Chondrocyte (in vitro differentiated cells): ENCODE measurements at regions not wholly inside any gene's neighbourhood (a gene's known extent, or its start where the extent isn't known, plus 50 kb on each side); places are given as distances from the start of the nearest gene placed in this dataset.

ENCODE experiments used
- DNase-seq: peaks from one replicate; pipeline ENCODE4 v3.0.0; 2021; ENCODE audit warnings: mixed read lengths, low spot score
- H3K27ac Mint-ChIP-seq: one replicate; pipeline ENCODE4 v1.8.0; 2021; ENCODE audit warnings: mild to moderate bottlenecking, moderate library complexity, mixed read lengths; ENCODE audit not compliant: unreplicated experiment
- H3K27me3 Mint-ChIP-seq: 2 replicates; pipeline ENCODE4 v1.8.0; 2021; ENCODE audit warnings: low read depth, mixed read lengths
- H3K36me3 Mint-ChIP-seq: 2 replicates; pipeline ENCODE4 v1.8.0; 2021; ENCODE audit warnings: low read depth, mixed read lengths
- H3K4me1 Mint-ChIP-seq: 2 replicates; pipeline ENCODE4 v1.8.0; 2021; ENCODE audit warnings: low read depth, mild to moderate bottlenecking, mixed read lengths
- H3K4me3 Mint-ChIP-seq: one replicate; pipeline ENCODE4 v1.8.0; 2021; ENCODE audit warnings: mild to moderate bottlenecking, moderate library complexity, mixed read lengths; ENCODE audit not compliant: unreplicated experiment
- H3K9me3 Mint-ChIP-seq: 2 replicates; pipeline ENCODE4 v1.8.0; 2021; ENCODE audit warnings: low read depth, mixed read lengths
- CTCF ChIP-seq: fragments of 200-600 bp; sonication (generic); IDR thresholded peaks from 2 replicates; pipeline ENCODE4 v1.5.0; 2021; ENCODE audit warnings: antibody characterized with exemption, mild to moderate bottlenecking, moderate library complexity

DNA sequence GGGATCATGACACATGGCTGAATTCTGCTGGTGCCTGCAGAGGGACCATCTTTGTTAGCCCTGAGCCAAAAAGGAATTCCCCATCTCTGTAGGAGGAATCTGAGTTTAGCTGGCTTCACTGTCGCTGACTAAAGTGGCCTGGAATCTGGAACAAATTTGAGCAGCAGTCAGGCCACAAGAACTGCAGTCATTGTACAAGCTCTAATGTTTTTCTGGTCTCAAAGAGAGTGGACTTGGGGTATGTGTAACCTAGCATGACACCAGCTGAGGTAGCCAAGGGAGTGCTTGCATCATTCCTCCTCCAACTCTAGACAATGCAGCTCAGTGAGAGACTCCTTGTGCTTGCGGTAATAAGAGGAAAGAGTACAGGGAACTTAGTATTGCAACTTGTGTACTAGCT is 539.1 kb upstream of the LRRTM4 start:
- H3K9me3 Mint-ChIP-seq: peaks cover 12% of the 10 kb centered on the region
- H3K36me3 Mint-ChIP-seq: no peaks in the 10 kb centered on the region
- no peak overlapping the region for H3K4me3 Mint-ChIP-seq
- no peaks in the 10 kb centered on the region for H3K27me3 Mint-ChIP-seq
- no peak overlapping the region for H3K27ac Mint-ChIP-seq
- no peaks in the 10 kb centered on the region for H3K4me1 Mint-ChIP-seq
- TF ChIP-seq CTCF: no peak
- DNase-seq: no peak

DNA sequence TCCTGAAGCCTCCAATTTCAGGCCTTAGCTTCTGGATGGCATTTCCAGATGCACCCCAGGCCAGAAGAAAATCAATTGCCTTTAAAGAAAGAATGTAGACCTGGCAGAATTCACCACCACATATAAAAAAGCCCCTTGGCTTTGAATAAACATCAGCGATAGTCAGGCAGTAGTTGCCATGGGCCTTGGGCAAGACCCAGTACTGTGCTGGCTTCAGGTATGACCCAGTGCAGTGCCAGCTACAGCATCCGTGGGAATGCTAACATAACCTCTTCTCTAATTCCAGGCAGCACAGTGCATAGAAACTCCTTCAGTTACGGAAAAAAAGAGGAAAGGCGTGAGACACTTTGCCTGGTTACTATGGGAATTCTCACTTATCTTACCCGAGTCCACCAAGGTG is 539.6 kb upstream of the LRRTM4 start:
- Mint-ChIP-seq H3K27me3 (no peaks in the 10 kb centered on the region), H3K27ac (no peak overlapping the region), H3K36me3 (no peaks in the 10 kb centered on the region), H3K4me1 (no peaks in the 10 kb centered on the region), H3K4me3 (no peak overlapping the region), H3K9me3 (peaks cover 7% of the 10 kb centered on the region)
- no peak for TF ChIP-seq CTCF
- no peak for DNase-seq

DNA sequence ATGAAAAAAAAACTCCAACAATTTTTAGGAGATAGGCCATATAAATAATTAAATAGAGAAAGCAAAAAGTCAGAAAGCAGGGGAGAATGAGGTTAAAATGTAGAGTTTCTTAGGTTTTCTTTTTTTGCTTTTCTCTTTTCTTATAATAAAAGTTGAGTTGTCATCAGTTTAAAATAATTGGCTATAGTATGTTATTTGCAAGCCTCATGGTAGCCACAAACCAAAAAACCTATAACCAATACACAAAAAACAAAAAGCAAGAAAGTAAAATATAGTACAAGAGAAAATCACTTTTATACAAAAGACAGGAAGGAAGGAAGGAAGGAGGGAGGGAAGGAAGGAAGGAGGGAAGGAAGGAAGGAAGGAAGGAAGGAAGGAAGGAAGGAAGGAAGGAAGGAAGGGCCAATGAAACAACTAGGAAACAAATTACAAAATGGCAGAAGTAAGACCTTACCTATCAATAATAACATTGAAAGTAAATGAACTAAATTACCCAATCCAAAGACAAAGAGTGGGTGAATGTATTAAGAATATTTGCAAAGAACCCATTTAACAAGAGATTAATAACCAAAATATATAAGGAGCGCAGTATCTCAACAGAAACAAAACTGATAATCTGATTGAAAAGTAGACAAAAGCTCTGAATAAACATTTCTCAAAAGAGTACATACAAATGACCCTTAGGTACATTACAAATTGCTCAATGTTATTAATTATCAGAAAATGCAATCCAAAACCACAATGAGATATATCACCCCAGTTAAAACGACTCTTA is 541.3 kb upstream of the LRRTM4 start:
- no peaks in the 10 kb centered on the region for H3K27me3 Mint-ChIP-seq
- H3K4me3 Mint-ChIP-seq: no peak overlapping the region
- no peaks in the 10 kb centered on the region for H3K9me3 Mint-ChIP-seq
- no peak for DNase-seq
- TF ChIP-seq CTCF: no peak
- H3K36me3 Mint-ChIP-seq: no peaks in the 10 kb centered on the region
- no peaks in the 10 kb centered on the region for H3K4me1 Mint-ChIP-seq
- no peak overlapping the region for H3K27ac Mint-ChIP-seq

- no peaks in the 10 kb centered on the region for H3K27me3 Mint-ChIP-seq
- H3K9me3 Mint-ChIP-seq: no peaks in the 10 kb centered on the region
- H3K27ac Mint-ChIP-seq: no peak overlapping the region
- no peaks in the 10 kb centered on the region for H3K36me3 Mint-ChIP-seq
- no peaks in the 10 kb centered on the region for H3K4me1 Mint-ChIP-seq
- H3K4me3 Mint-ChIP-seq: no peak overlapping the region
- no peak for TF ChIP-seq CTCF
- DNase-seq: no peak
These were observed 543.2 kb upstream of the LRRTM4 start for GRCh38 chr2:78065366-78065765.

GRCh38 chr2:78068808-78069207 is 546.6 kb upstream of the LRRTM4 start:
- no peak overlapping the region for H3K4me3 Mint-ChIP-seq
- no peaks in the 10 kb centered on the region for H3K9me3 Mint-ChIP-seq
- no peak for TF ChIP-seq CTCF
- no peak overlapping the region for H3K27ac Mint-ChIP-seq
- DNase-seq: no peak
- H3K4me1 Mint-ChIP-seq: no peaks in the 10 kb centered on the region
- no peaks in the 10 kb centered on the region for H3K36me3 Mint-ChIP-seq
- no peaks in the 10 kb centered on the region for H3K27me3 Mint-ChIP-seq
